ENCODE measurements at regions not wholly inside any gene's neighbourhood (a gene's known extent, or its start where the extent isn't known, plus 50 kb on each side); places are given as distances from the start of the nearest gene placed in this dataset.

DNA sequence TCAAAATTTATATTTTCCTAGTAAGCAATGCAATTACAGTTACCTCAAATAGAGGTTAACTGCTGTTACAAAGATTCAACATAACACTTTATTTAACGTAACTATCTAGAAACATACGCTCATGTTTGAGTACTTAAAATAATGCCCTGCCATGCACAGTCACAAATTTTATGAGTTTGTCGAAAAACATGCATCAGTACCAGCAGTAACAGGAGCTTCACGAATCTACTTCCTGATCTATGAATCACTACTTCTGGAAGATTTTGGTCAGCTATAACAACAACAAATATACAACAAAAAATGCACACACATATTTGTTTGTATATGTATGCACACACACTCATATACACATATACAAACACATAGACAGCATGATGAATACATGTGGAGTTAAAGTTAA, 881.8 kb downstream of the FSCB start:
- TF ChIP-seq, protein P1, sequence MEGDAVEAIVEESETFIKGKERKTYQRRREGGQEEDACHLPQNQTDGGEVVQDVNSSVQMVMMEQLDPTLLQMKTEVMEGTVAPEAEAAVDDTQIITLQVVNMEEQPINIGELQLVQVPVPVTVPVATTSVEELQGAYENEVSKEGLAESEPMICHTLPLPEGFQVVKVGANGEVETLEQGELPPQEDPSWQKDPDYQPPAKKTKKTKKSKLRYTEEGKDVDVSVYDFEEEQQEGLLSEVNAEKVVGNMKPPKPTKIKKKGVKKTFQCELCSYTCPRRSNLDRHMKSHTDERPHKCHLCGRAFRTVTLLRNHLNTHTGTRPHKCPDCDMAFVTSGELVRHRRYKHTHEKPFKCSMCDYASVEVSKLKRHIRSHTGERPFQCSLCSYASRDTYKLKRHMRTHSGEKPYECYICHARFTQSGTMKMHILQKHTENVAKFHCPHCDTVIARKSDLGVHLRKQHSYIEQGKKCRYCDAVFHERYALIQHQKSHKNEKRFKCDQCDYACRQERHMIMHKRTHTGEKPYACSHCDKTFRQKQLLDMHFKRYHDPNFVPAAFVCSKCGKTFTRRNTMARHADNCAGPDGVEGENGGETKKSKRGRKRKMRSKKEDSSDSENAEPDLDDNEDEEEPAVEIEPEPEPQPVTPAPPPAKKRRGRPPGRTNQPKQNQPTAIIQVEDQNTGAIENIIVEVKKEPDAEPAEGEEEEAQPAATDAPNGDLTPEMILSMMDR (IDR thresholded peaks at IDR 0.05), result no peak
- no peak for TF ChIP-seq POLR2A (IDR thresholded peaks at IDR 0.05)

Data from thyroid gland (tissue), 4 donors.